Fibroblast of lung (primary cell): ENCODE measurements at regions not wholly inside any gene's neighbourhood (a gene's known extent, or its start where the extent isn't known, plus 50 kb on each side); places are given as distances from the start of the nearest gene placed in this dataset.

Source experiments
- DNase-seq, 2 donors: peaks; one replicate each; pipeline versions ENCODE4 v3.0.0 to v3.0.0-alpha.2; 2010; ENCODE audit warnings: low read depth in 2 of 2
- H2AFZ ChIP-seq: 2 replicates; pipeline ENCODE4 v1.5.1; 2012; ENCODE audit warnings: low read length, control low read depth, inconsistent platforms
- H3K27ac ChIP-seq: 2 replicates; pipeline ENCODE4 v1.5.1; 2011; ENCODE audit warnings: low read length, control low read depth; ENCODE audit not compliant: insufficient read depth
- H3K27me3 ChIP-seq: 2 replicates; pipeline ENCODE4 v1.5.1; 2011; ENCODE audit warnings: mild to moderate bottlenecking, low read length; ENCODE audit not compliant: control insufficient read depth, insufficient read depth
- H3K36me3 ChIP-seq: 2 replicates; pipeline ENCODE4 v1.5.1; 2011; ENCODE audit warnings: low read length; ENCODE audit not compliant: control insufficient read depth, insufficient read depth
- H3K4me1 ChIP-seq: 2 replicates; pipeline ENCODE4 v1.5.1; 2011; ENCODE audit warnings: low read length; ENCODE audit not compliant: control insufficient read depth, insufficient read depth; ENCODE audit errors: extremely low read depth
- H3K4me2 ChIP-seq: 2 replicates; pipeline ENCODE4 v1.5.1; 2011; ENCODE audit warnings: low read length, control low read depth; ENCODE audit not compliant: insufficient read depth; ENCODE audit errors: extremely low read depth
- H3K4me3 ChIP-seq, 4 experiments: fragments of 200-600 bp in 1 of 4; sonication (generic) in 1 of 4; replicated peaks in 1 of 4; 2 replicates each; pipeline ENCODE4 v1.5.1; 2011 to 2016; ENCODE audit warnings: low read length in 4 of 4, low read depth in 3 of 4, mild to moderate bottlenecking in 3 of 4, control low read depth in 2 of 4, inconsistent platforms in 1 of 4, mixed read lengths in 1 of 4; ENCODE audit not compliant: insufficient read depth in 1 of 4; ENCODE audit errors: control extremely low read depth in 1 of 4
- H3K79me2 ChIP-seq: 2 replicates; pipeline ENCODE4 v1.5.1; 2012; ENCODE audit warnings: mild to moderate bottlenecking, low read length, inconsistent platforms; ENCODE audit not compliant: control insufficient read depth, insufficient read depth
- H3K9ac ChIP-seq: 2 replicates; pipeline ENCODE4 v1.5.1; 2011; ENCODE audit warnings: mild to moderate bottlenecking, low read length, control low read depth; ENCODE audit not compliant: insufficient read depth
- H3K9me3 ChIP-seq: 2 replicates; pipeline ENCODE4 v1.5.1; 2012; ENCODE audit warnings: low read depth, low read length; ENCODE audit not compliant: control insufficient read depth, insufficient read depth
- H4K20me1 ChIP-seq: 2 replicates; pipeline ENCODE4 v1.5.1; 2011; ENCODE audit warnings: low read length; ENCODE audit not compliant: control insufficient read depth, insufficient read depth; ENCODE audit errors: extremely low read depth
- CTCF ChIP-seq, 2 donors: IDR thresholded peaks in 1 of 2; conservative IDR thresholded peaks in 1 of 2; 1 replicate in 1 of 2; 2 replicates in 1 of 2; pipeline ENCODE4 v1.5.1; 2011 to 2012; ENCODE audit warnings: low read length in 2 of 2, control low read depth in 1 of 2, inconsistent platforms in 1 of 2, low read depth in 1 of 2, mild to moderate bottlenecking in 1 of 2
- EZH2 ChIP-seq: IDR thresholded peaks from 2 replicates; pipeline ENCODE4 v1.5.1; 2012; ENCODE audit warnings: low read length, control low read depth, mild to moderate bottlenecking; ENCODE audit errors: missing control alignments

DNA sequence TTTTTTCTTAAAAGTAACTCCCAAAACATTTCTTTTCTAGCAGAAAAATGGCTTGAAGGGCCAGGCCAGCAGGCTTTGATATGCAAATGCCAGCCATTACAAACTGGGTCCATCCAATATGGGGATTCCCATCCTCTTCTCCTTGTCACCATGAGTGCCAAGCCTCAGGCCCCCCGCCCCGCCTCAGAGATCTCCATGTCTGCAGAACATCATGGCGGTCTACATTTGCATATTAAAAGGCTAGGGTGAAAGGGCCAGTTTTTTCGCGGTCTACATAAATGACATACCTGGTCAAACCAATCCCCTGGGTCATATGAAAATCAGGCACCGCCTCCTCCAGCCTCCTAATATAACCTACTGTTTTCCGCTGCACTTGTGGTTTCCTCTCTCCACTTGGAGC is 1327.6 kb downstream of the UQCRFS1 start:
- Histone ChIP-seq H3K9ac (no peak overlapping the region), H3K4me1 (no peaks in the 10 kb centered on the region), H2AFZ (no peak overlapping the region), H3K9me3 (no peaks in the 10 kb centered on the region), H3K36me3 (no peaks in the 10 kb centered on the region), H3K27me3 (no peaks in the 10 kb centered on the region), H3K4me2 (no peak overlapping the region), H3K79me2 (no peaks in the 10 kb centered on the region), H3K27ac (no peak overlapping the region), H4K20me1 (no peaks in the 10 kb centered on the region), H3K4me3 (no peak overlapping the region)
- no peak for DNase-seq
- TF ChIP-seq CTCF (conservative IDR thresholded peaks at IDR 0.05 in 1 of 2, IDR thresholded peaks at IDR 0.05 in 1 of 2; ENCODE audit: low read depth in 1 of 2, low read length in 2 of 2), result no peak
- no peak for TF ChIP-seq EZH2

DNA sequence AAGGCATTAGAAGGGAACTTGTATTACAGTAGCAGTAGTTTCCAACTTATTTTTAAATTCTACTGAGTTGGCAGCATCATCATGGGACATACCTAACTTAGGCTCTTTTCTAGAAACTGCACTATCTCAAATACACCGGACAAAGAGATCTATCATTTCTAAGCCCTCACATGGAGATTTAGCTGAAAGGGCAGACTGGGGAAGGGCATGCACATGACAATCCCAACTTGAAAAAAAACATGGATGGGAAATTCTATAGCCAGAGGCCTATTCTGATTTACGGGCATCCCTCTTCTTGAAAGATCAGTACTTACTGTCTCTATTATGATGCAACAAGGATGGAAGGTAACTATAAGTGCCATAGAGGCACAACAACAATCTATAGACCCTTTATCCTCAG is 1328.6 kb downstream of the UQCRFS1 start:
- Histone ChIP-seq H3K27me3 (no peaks in the 10 kb centered on the region), H3K9ac (no peak overlapping the region), H3K9me3 (no peaks in the 10 kb centered on the region), H3K4me1 (no peaks in the 10 kb centered on the region), H2AFZ (no peak overlapping the region), H3K4me2 (no peak overlapping the region), H3K36me3 (no peaks in the 10 kb centered on the region), H3K79me2 (no peaks in the 10 kb centered on the region), H3K27ac (no peak overlapping the region), H3K4me3 (no peak overlapping the region), H4K20me1 (no peaks in the 10 kb centered on the region)
- TF ChIP-seq EZH2 (no peak), CTCF (conservative IDR thresholded peaks at IDR 0.05 in 1 of 2, IDR thresholded peaks at IDR 0.05 in 1 of 2; ENCODE audit: low read depth in 1 of 2, low read length in 2 of 2) (no peak)
- no peak for DNase-seq

- H3K36me3 ChIP-seq, result no peaks in the 10 kb centered on the region
- no peak for TF ChIP-seq CTCF (conservative IDR thresholded peaks at IDR 0.05 in 1 of 2, IDR thresholded peaks at IDR 0.05 in 1 of 2; ENCODE audit: low read depth in 1 of 2, low read length in 2 of 2)
- no peak for TF ChIP-seq EZH2
- H2AFZ ChIP-seq, result no peak overlapping the region
- H3K79me2 ChIP-seq, result no peaks in the 10 kb centered on the region
- no peak overlapping the region for H3K9ac ChIP-seq
- no peak overlapping the region for H3K27ac ChIP-seq
- no peaks in the 10 kb centered on the region for H3K27me3 ChIP-seq
- H3K4me2 ChIP-seq, result no peak overlapping the region
- H3K9me3 ChIP-seq, result no peaks in the 10 kb centered on the region
- H4K20me1 ChIP-seq, result no peaks in the 10 kb centered on the region
- no peak overlapping the region for H3K4me3 ChIP-seq
- no peak for DNase-seq
- no peaks in the 10 kb centered on the region for H3K4me1 ChIP-seq
These were observed 1331.7 kb downstream of the UQCRFS1 start for GRCh38 chr19:27881213-27881612.
